ENCODE measurements at regions not wholly inside any gene's neighbourhood (a gene's known extent, or its start where the extent isn't known, plus 50 kb on each side); places are given as distances from the start of the nearest gene placed in this dataset.

- TF ChIP-seq MYBL2 (IDR thresholded peaks at IDR 0.05; ENCODE audit: low read depth): no peak
- no peak for TF ChIP-seq MYBL2 (CRISPR knock-in tag; IDR thresholded peaks at IDR 0.05; ENCODE audit: borderline replicate concordance)
- TF ChIP-seq ZNF280B (CRISPR knock-in tag; IDR thresholded peaks at IDR 0.05): no peak
- TF ChIP-seq PATZ1 (CRISPR knock-in tag; IDR thresholded peaks at IDR 0.05; ENCODE audit: borderline replicate concordance): no peak
- TF ChIP-seq TCF3 (CRISPR knock-in tag; IDR thresholded peaks at IDR 0.05): peak; percentile 56
- TF ChIP-seq ZNF280A (IDR thresholded peaks at IDR 0.05; ENCODE audit: low read depth, partially characterized antibody): no peak
- no peak for TF ChIP-seq BMI1 (IDR thresholded peaks at IDR 0.05; ENCODE audit: low read length)
- no peak for TF ChIP-seq NCOA6 (IDR thresholded peaks at IDR 0.05)
- no peak for TF ChIP-seq ELK3 (CRISPR knock-in tag; IDR thresholded peaks at IDR 0.05)
- TF ChIP-seq ZNF143 (CRISPR knock-in tag; IDR thresholded peaks at IDR 0.05): no peak
- no peak for TF ChIP-seq NUFIP1 (IDR thresholded peaks at IDR 0.05; ENCODE audit: partially characterized antibody)
- TF ChIP-seq TSHZ1 (CRISPR knock-in tag; IDR thresholded peaks at IDR 0.05): no peak
- no peak for TF ChIP-seq XRCC3 (IDR thresholded peaks at IDR 0.05)
- peak; percentile 34; the same call in 1 of the 2 replicates for TF ChIP-seq ZFX (CRISPR knock-in tag; IDR thresholded peaks at IDR 0.05)
- TF ChIP-seq CSDE1 (IDR thresholded peaks at IDR 0.05): no peak
- no peak for TF ChIP-seq ZNF224 (CRISPR knock-in tag; IDR thresholded peaks at IDR 0.05)
- TF ChIP-seq ZFP36 (IDR thresholded peaks at IDR 0.05; ENCODE audit: low read depth, low read length, partially characterized antibody): no peak
- no peak for TF ChIP-seq PRPF4 (IDR thresholded peaks at IDR 0.05; ENCODE audit: insufficient read depth, low read depth, low read length, poor library complexity, severe bottlenecking)
- peak; percentile 26; the same call in 1 of the 2 replicates for TF ChIP-seq MTA2 (IDR thresholded peaks at IDR 0.05; ENCODE audit: low read depth)
Observed at GRCh38 chr6:163729127-163729872, 314.8 kb downstream of the QKI start (continued).

Measured in K562 (cell line).